GM23338 (cell line): ENCODE measurements at regions not wholly inside any gene's neighbourhood (a gene's known extent, or its start where the extent isn't known, plus 50 kb on each side); places are given as distances from the start of the nearest gene placed in this dataset.

Source experiments
- ATAC-seq: fragments of 200-7000 bp; cut with Tn5 transposase; 3 replicates; pipeline ENCODE4 v1.9.1; 2020
- DNase-seq: peaks from one replicate; pipeline ENCODE4 v3.0.0-alpha.2; 2015; ENCODE audit warnings: low spot score
- H2AFZ ChIP-seq: fragments of 200-600 bp; sonication (generic); 2 replicates; pipeline ENCODE4 v1.8.0; 2016; ENCODE audit warnings: antibody characterized with exemption, mild to moderate bottlenecking, moderate library complexity
- H3F3A ChIP-seq: fragments of 200-600 bp; sonication (generic); replicated peaks from 2 replicates; pipeline ENCODE4 v1.8.0; 2017; ENCODE audit warnings: antibody characterized with exemption, mixed run types, low read depth
- H3K27ac ChIP-seq: fragments of 200-600 bp; sonication (generic); 2 replicates; pipeline ENCODE4 v1.6.1; 2016; ENCODE audit warnings: low read depth
- H3K27me3 ChIP-seq: fragments of 200-600 bp; sonication (generic); 2 replicates; pipeline ENCODE4 v1.8.0; 2016; ENCODE audit warnings: mild to moderate bottlenecking, mixed run types, moderate library complexity; ENCODE audit not compliant: insufficient read depth
- H3K36me3 ChIP-seq: fragments of 200-600 bp; sonication (generic); 2 replicates; pipeline ENCODE4 v1.8.0; 2016; ENCODE audit warnings: mild to moderate bottlenecking; ENCODE audit not compliant: insufficient read depth
- H3K4me1 ChIP-seq: fragments of 200-600 bp; sonication (generic); 2 replicates; pipeline ENCODE4 v1.8.0; 2016; ENCODE audit warnings: mild to moderate bottlenecking, moderate library complexity; ENCODE audit not compliant: insufficient read depth
- H3K4me2 ChIP-seq: fragments of 200-600 bp; sonication (generic); 2 replicates; pipeline ENCODE4 v1.7.1; 2017; ENCODE audit warnings: mixed run types
- H3K4me3 ChIP-seq: fragments of 200-600 bp; sonication (generic); 2 replicates; pipeline ENCODE4 v1.6.1; 2016; ENCODE audit warnings: mixed run types
- H3K79me2 ChIP-seq: fragments of 200-600 bp; sonication (generic); replicated peaks from 2 replicates; pipeline ENCODE4 v1.8.0; 2017; ENCODE audit warnings: mild to moderate bottlenecking; ENCODE audit not compliant: insufficient read depth
- H3K9me2 ChIP-seq: fragments of 200-600 bp; sonication (generic); 2 replicates; pipeline ENCODE4 v1.8.0; 2017; ENCODE audit not compliant: insufficient read depth
- H4K20me1 ChIP-seq: fragments of 200-600 bp; sonication (generic); replicated peaks from 2 replicates; pipeline ENCODE4 v1.8.0; 2017; ENCODE audit warnings: mild to moderate bottlenecking; ENCODE audit not compliant: insufficient read depth
- H3K27ac Mint-ChIP-seq: 2 replicates; pipeline ENCODE4 v1.8.0; 2020; ENCODE audit warnings: inconsistent platforms, mild to moderate bottlenecking, moderate library complexity, mixed read lengths
- H3K27me3 Mint-ChIP-seq: 3 replicates; pipeline ENCODE4 v1.8.0; 2022; ENCODE audit warnings: low read depth, mild to moderate bottlenecking, moderate library complexity, mixed read lengths, inconsistent platforms; ENCODE audit not compliant: insufficient read depth, poor library complexity
- H3K36me3 Mint-ChIP-seq: 3 replicates; pipeline ENCODE4 v1.8.0; 2021; ENCODE audit warnings: low read depth, mild to moderate bottlenecking, inconsistent platforms, moderate library complexity, mixed read lengths
- H3K4me1 Mint-ChIP-seq: 3 replicates; pipeline ENCODE4 v1.8.0; 2020; ENCODE audit warnings: mild to moderate bottlenecking, inconsistent platforms, mixed read lengths
- H3K4me3 Mint-ChIP-seq: 3 replicates; pipeline ENCODE4 v1.8.0; 2021; ENCODE audit warnings: moderate library complexity, mild to moderate bottlenecking, inconsistent platforms, mixed read lengths
- H3K9me3 Mint-ChIP-seq: 3 replicates; pipeline ENCODE4 v1.8.0; 2020; ENCODE audit warnings: moderate library complexity, mild to moderate bottlenecking, inconsistent platforms, mixed read lengths
- CTCF ChIP-seq, 2 experiments: fragments of 200-600 bp in 1 of 2; sonication (generic) in 1 of 2; conservative IDR thresholded peaks; 2 replicates each; pipeline versions ENCODE4 v1.5.1 to v1.6.1; 2016 to 2017; ENCODE audit warnings: antibody characterized with exemption in 2 of 2, low read depth in 2 of 2, mild to moderate bottlenecking in 2 of 2, moderate library complexity in 1 of 2
- ETS1 ChIP-seq: IDR thresholded peaks from 2 replicates; pipeline ENCODE4 v1.6.1; 2016; ENCODE audit warnings: antibody characterized with exemption
- EZH2 ChIP-seq: fragments of 200-600 bp; sonication (generic); IDR thresholded peaks from one replicate; pipeline ENCODE4 v1.8.0; 2017; ENCODE audit warnings: antibody characterized with exemption, mild to moderate bottlenecking, low read depth; ENCODE audit not compliant: unreplicated experiment
- JUNB ChIP-seq: IDR thresholded peaks from one replicate; pipeline ENCODE4 v1.6.1; 2016; ENCODE audit warnings: antibody characterized with exemption; ENCODE audit not compliant: unreplicated experiment
- NANOG ChIP-seq: IDR thresholded peaks from 2 replicates; pipeline ENCODE4 v1.6.1; 2016; ENCODE audit warnings: antibody characterized with exemption, borderline replicate concordance
- POLR2AphosphoS5 ChIP-seq: IDR thresholded peaks from 2 replicates; pipeline ENCODE4 v1.6.1; 2016; ENCODE audit warnings: antibody characterized with exemption, low read depth
- REST ChIP-seq: IDR thresholded peaks from one replicate; pipeline ENCODE4 v1.6.1; 2018; ENCODE audit warnings: antibody characterized with exemption; ENCODE audit not compliant: unreplicated experiment
- ZNF114 ChIP-seq: fragments of 250-450 bp; sonication (Bioruptor Pico); IDR thresholded peaks from 2 replicates; pipeline ENCODE4 v1.5.0; 2020; ENCODE audit warnings: mild to moderate bottlenecking, moderate library complexity
- ZNF331 ChIP-seq: fragments of 250-450 bp; sonication (Bioruptor Pico); IDR thresholded peaks from 2 replicates; pipeline ENCODE4 v1.5.0; 2020; ENCODE audit warnings: low read depth, mild to moderate bottlenecking, moderate library complexity
- ZNF462 ChIP-seq: fragments of 250-450 bp; sonication (Bioruptor Pico); IDR thresholded peaks from 2 replicates; pipeline ENCODE4 v1.5.0; 2020; ENCODE audit warnings: mild to moderate bottlenecking, moderate library complexity

- TF ChIP-seq REST (no peak), EZH2 (no peak), JUNB (no peak), NANOG (no peak), CTCF (conservative IDR thresholded peaks at IDR 0.05; ENCODE audit: low read depth in 2 of 2) (no peak), ZNF114 (no peak), POLR2AphosphoS5 (no peak), ETS1 (no peak)
Observed at GRCh38 chr18:44410740-44411139, 269.9 kb upstream of the SETBP1 start (continued).

- ATAC-seq (no peak), DNase-seq (no peak)
- Histone ChIP-seq H3K4me2 (no peak overlapping the region), H3K79me2 (no peaks in the 10 kb centered on the region), H3K36me3 (no peaks in the 10 kb centered on the region), H3K27ac (no peak overlapping the region), H3K27me3 (no peaks in the 10 kb centered on the region), H3K4me1 (no peaks in the 10 kb centered on the region), H2AFZ (no peak overlapping the region), H4K20me1 (no peaks in the 10 kb centered on the region), H3F3A (no peaks in the 10 kb centered on the region), H3K9me2 (no peaks in the 10 kb centered on the region), H3K4me3 (no peak overlapping the region)
- Mint-ChIP-seq H3K27ac (no peak overlapping the region), H3K4me1 (no peaks in the 10 kb centered on the region), H3K27me3 (peaks cover 2% of the 10 kb centered on the region), H3K9me3 (no peaks in the 10 kb centered on the region; the same call in 2 of the 3 replicates), H3K36me3 (no peaks in the 10 kb centered on the region), H3K4me3 (no peak overlapping the region)
- no peak for TF ChIP-seq ZNF462 (CRISPR knock-in tag)
- TF ChIP-seq NANOG: no peak
- TF ChIP-seq ZNF331 (CRISPR knock-in tag): no peak
- TF ChIP-seq CTCF (conservative IDR thresholded peaks at IDR 0.05; ENCODE audit: low read depth in 2 of 2): no peak
Observed at GRCh38 chr18:44411262-44411905, 269.3 kb upstream of the SETBP1 start.
